ENCODE measurements at regions not wholly inside any gene's neighbourhood (a gene's known extent, or its start where the extent isn't known, plus 50 kb on each side); places are given as distances from the start of the nearest gene placed in this dataset.

GRCh38 chr3:23068016-23068728 is 135.0 kb upstream of the UBE2E2 start:
- no peak for TF ChIP-seq MXI1 (IDR thresholded peaks at IDR 0.05; ENCODE audit: low read depth, low read length)
- TF ChIP-seq MEF2A (IDR thresholded peaks at IDR 0.05; ENCODE audit: borderline replicate concordance, low read depth), result no peak
- no peak for TF ChIP-seq TCF12 (IDR thresholded peaks at IDR 0.05)
- no peak for TF ChIP-seq FOXM1 (IDR thresholded peaks at IDR 0.05; ENCODE audit: low read depth)
- TF ChIP-seq REST (IDR thresholded peaks at IDR 0.05; ENCODE audit: low read depth, low read length), result no peak
- no peak for TF ChIP-seq POLR2AphosphoS5 (IDR thresholded peaks at IDR 0.05; ENCODE audit: low read depth, low read length)
- no peak for TF ChIP-seq RXRA (IDR thresholded peaks at IDR 0.05; ENCODE audit: borderline replicate concordance, low read depth)
- no peak for TF ChIP-seq EZH2phosphoT487 (IDR thresholded peaks at IDR 0.05; ENCODE audit: borderline replicate concordance, low read depth)
- TF ChIP-seq NRF1 (IDR thresholded peaks at IDR 0.05; ENCODE audit: low read depth, low read length), result no peak
- no peak for TF ChIP-seq GATA2 (CRISPR knock-in tag; IDR thresholded peaks at IDR 0.05)
- no peak for TF ChIP-seq NFIC (IDR thresholded peaks at IDR 0.05; ENCODE audit: borderline replicate concordance)
- TF ChIP-seq CHD2 (IDR thresholded peaks at IDR 0.05; ENCODE audit: low read length, partially characterized antibody), result no peak
- TF ChIP-seq TEAD4 (IDR thresholded peaks at IDR 0.05; ENCODE audit: borderline replicate concordance, insufficient read depth), result no peak
- no peak for TF ChIP-seq RCOR1 (IDR thresholded peaks at IDR 0.05; ENCODE audit: low read length)
- TF ChIP-seq EP300 (IDR thresholded peaks at IDR 0.05; ENCODE audit: borderline replicate concordance in 1 of 2, low read depth in 1 of 2, low read length in 1 of 2), result no peak
- TF ChIP-seq IRF3 (IDR thresholded peaks at IDR 0.05; ENCODE audit: low read depth, low read length), result no peak
- no peak for TF ChIP-seq PBX3 (IDR thresholded peaks at IDR 0.05)
- no peak for TF ChIP-seq ZBTB33 (IDR thresholded peaks at IDR 0.05; ENCODE audit: borderline replicate concordance, low read depth)
- no peak for TF ChIP-seq FOSL2 (IDR thresholded peaks at IDR 0.05; ENCODE audit: borderline replicate concordance, low read depth)
- no peak for TF ChIP-seq CTCF (IDR thresholded peaks at IDR 0.05)
- ChIA-PET CTCF (no interaction called here), POLR2A (no interaction called here)
- H3K4me3 ChIP-seq (ENCODE audit: low read depth in 2 of 2, low read length in 1 of 2), result no peak overlapping the region
- WGBS (ENCODE audit: low lambda C conversion rate), result 69% methylated on average over 4 of the region's 4 CpGs
- no peaks in the 10 kb centered on the region for H4K20me1 ChIP-seq (ENCODE audit: insufficient read depth)
- H3K9me2 ChIP-seq, result no peaks in the 10 kb centered on the region
- no peaks in the 10 kb centered on the region for H3K27me3 ChIP-seq (ENCODE audit: insufficient read depth)
- H3F3A ChIP-seq (replicated peaks; ENCODE audit: insufficient read depth), result no peaks in the 10 kb centered on the region
- no peak overlapping the region for H3K27ac ChIP-seq (ENCODE audit: low read depth in 2 of 2, low read length in 1 of 2)
- H3K4me2 ChIP-seq, result no peak overlapping the region
- no peaks in the 10 kb centered on the region for H3K79me2 ChIP-seq (ENCODE audit: insufficient read depth)
- H2AFZ ChIP-seq (ENCODE audit: low read depth), result no peak overlapping the region
- no peaks in the 10 kb centered on the region; a peak in 1 of 4 replicates for H3K4me1 ChIP-seq (ENCODE audit: control insufficient read depth in 1 of 2, insufficient read depth in 2 of 2, low read depth in 1 of 2, low read length in 1 of 2)
- H3K9me3 ChIP-seq, result no peaks in the 10 kb centered on the region
- no peak for DNase-seq
- no peak overlapping the region for H3K9ac ChIP-seq
- no peaks in the 10 kb centered on the region for H3K36me3 ChIP-seq (replicated peaks in 1 of 2; ENCODE audit: control insufficient read depth in 1 of 2, insufficient read depth in 2 of 2, low read length in 1 of 2)

Data from SK-N-SH (cell line).